GM10266 (cell line): ENCODE measurements at regions not wholly inside any gene's neighbourhood (a gene's known extent, or its start where the extent isn't known, plus 50 kb on each side); places are given as distances from the start of the nearest gene placed in this dataset.

ENCODE experiments used
- DNase-seq: peaks from one replicate; pipeline ENCODE4 v3.0.0; 2012; ENCODE audit errors: extremely low spot score
- TF ChIP-seq, protein P1 (sequence below): IDR thresholded peaks from 2 replicates; pipeline ENCODE4 v1.5.1; 2012; ENCODE audit warnings: mild to moderate bottlenecking, low read depth; ENCODE audit not compliant: control insufficient read depth, insufficient read depth; ENCODE audit errors: missing control alignments

DNA sequence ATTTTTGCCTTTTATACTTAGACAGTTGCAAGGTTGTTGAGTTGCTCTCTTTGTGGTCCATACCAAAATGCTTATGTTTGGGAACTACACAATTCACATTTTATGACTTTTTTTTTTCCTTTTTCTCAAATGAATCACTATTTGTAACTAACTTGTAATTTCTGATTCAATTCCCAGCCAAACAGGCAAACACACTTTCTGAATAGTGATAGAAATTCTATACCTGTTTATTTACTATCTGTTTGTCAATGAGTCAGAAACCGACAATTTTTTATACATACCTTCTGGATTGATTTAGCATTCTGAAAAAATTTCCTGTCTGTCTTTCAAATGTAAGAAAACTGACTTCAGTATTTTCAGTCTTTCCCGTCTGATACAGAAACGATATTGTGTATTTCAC, 69.1 kb downstream of the MBL2 start:
- TF ChIP-seq, protein P1, sequence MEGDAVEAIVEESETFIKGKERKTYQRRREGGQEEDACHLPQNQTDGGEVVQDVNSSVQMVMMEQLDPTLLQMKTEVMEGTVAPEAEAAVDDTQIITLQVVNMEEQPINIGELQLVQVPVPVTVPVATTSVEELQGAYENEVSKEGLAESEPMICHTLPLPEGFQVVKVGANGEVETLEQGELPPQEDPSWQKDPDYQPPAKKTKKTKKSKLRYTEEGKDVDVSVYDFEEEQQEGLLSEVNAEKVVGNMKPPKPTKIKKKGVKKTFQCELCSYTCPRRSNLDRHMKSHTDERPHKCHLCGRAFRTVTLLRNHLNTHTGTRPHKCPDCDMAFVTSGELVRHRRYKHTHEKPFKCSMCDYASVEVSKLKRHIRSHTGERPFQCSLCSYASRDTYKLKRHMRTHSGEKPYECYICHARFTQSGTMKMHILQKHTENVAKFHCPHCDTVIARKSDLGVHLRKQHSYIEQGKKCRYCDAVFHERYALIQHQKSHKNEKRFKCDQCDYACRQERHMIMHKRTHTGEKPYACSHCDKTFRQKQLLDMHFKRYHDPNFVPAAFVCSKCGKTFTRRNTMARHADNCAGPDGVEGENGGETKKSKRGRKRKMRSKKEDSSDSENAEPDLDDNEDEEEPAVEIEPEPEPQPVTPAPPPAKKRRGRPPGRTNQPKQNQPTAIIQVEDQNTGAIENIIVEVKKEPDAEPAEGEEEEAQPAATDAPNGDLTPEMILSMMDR: no peak
- DNase-seq: no peak

DNA sequence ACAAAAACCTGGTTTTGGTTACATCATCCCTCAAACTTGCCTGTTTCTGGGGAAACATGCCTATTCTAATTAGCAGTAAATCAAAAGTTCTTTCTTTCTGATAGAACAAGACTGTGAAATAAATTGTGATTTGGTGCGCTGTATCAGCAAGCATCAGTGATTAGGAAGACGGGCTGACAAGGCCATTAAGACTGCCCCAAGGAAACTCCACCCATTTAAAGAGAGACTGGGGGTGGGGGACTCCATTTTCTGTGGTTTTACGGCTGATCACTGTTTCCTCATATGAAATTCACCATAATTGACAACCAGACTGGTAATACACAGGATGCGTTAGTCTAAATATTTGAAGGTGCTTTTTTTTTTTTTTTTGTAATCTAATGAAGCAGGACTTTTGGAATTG, 68.7 kb downstream of the MBL2 start:
- no peak for DNase-seq
- TF ChIP-seq, protein P1: no peak

DNA sequence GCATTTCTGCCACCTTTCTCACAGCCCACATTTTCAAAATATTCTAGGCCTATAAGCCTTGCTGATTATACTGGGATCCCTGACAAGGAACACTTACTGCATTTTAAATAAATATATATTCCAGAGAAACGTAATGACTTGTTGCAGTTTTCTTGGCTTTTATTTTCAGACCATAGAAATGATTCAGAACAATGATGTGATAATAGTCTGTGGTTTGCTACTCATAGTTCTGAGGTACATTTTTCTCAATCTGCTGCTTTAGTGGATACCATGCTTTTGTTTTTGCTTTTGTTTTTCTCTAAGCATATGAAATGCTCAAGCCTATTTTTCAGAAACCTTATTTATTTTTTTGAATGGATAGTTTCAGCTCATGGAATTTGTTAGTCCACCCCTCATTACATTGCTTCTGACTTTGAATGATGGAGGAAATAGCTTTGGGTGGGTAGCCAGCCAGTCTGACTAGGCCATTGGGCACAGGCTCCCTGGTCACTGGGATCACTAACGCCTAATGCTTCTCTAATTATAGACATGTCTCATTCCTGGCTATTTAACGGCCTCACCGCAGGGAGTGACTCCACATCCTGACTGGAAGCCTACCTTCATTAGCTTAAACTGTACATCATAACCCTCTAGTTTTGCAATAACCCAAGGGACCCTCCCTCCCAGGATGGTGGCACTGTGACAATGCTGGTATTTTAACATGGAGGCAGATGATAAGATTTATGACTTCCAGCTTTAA, 66.1 kb downstream of the MBL2 start:
- DNase-seq: no peak
- TF ChIP-seq, protein P1: no peak
